ENCODE measurements at regions not wholly inside any gene's neighbourhood (a gene's known extent, or its start where the extent isn't known, plus 50 kb on each side); places are given as distances from the start of the nearest gene placed in this dataset.
"Not testable (repeated sequence)": the region's sequence is repeated elsewhere in the genome, so short reads cannot be mapped to it uniquely, and the experiment has no call there.

- intact Hi-C loops (cut with DNase I): no loop called here
- Histone ChIP-seq H3K4me1 (no peaks in the 10 kb centered on the region), H3K27me3 (no peaks in the 10 kb centered on the region), H3K27ac (no peak overlapping the region), H3K9ac (ENCODE audit: low read depth in 2 of 2, low read length in 2 of 2) (no peak overlapping the region), H3K36me3 (no peaks in the 10 kb centered on the region), H3K4me3 (no peak overlapping the region), H3K9me3 (no peaks in the 10 kb centered on the region)
- no peak for TF ChIP-seq CTCF (IDR thresholded peaks at IDR 0.05)
- no peak for DNase-seq
Observed at GRCh38 chr12:20053782-20054181, 314.6 kb upstream of the PDE3A start.

GRCh38 chr12:20055856-20056255, 312.5 kb upstream of the PDE3A start:
- no peak for TF ChIP-seq CTCF (IDR thresholded peaks at IDR 0.05)
- no peaks in the 10 kb centered on the region for H3K9me3 ChIP-seq
- DNase-seq: no peak
- no peak overlapping the region for H3K4me3 ChIP-seq
- no peak overlapping the region for H3K9ac ChIP-seq (ENCODE audit: low read depth in 2 of 2, low read length in 2 of 2)
- intact Hi-C loops (cut with DNase I): no loop called here
- H3K4me1 ChIP-seq: no peaks in the 10 kb centered on the region
- no peak overlapping the region for H3K27ac ChIP-seq
- no peaks in the 10 kb centered on the region for H3K27me3 ChIP-seq
- H3K36me3 ChIP-seq: no peaks in the 10 kb centered on the region

- no peaks in the 10 kb centered on the region for H3K9me3 ChIP-seq
- H3K27ac ChIP-seq: no peak overlapping the region
- no peak overlapping the region for H3K9ac ChIP-seq (ENCODE audit: low read depth in 2 of 2, low read length in 2 of 2)
- no peak for DNase-seq
- no peaks in the 10 kb centered on the region for H3K27me3 ChIP-seq
- H3K36me3 ChIP-seq: no peaks in the 10 kb centered on the region
- no peaks in the 10 kb centered on the region for H3K4me1 ChIP-seq
- intact Hi-C loops (cut with DNase I): no loop called here
- no peak overlapping the region for H3K4me3 ChIP-seq
- TF ChIP-seq CTCF (IDR thresholded peaks at IDR 0.05): no peak
Observed at GRCh38 chr12:20057398-20057797, 310.9 kb upstream of the PDE3A start.

- intact Hi-C loops (cut with DNase I): no loop called here
- H3K4me1 ChIP-seq: no peaks in the 10 kb centered on the region
- no peak overlapping the region for H3K4me3 ChIP-seq
- no peak for DNase-seq
- no peaks in the 10 kb centered on the region for H3K36me3 ChIP-seq
- H3K9me3 ChIP-seq: no peaks in the 10 kb centered on the region
- no peak overlapping the region for H3K9ac ChIP-seq (ENCODE audit: low read depth in 2 of 2, low read length in 2 of 2)
- TF ChIP-seq CTCF (IDR thresholded peaks at IDR 0.05): no peak
- no peak overlapping the region for H3K27ac ChIP-seq
- H3K27me3 ChIP-seq: no peaks in the 10 kb centered on the region
Observed at GRCh38 chr12:20063116-20063515, 305.2 kb upstream of the PDE3A start.

- Histone ChIP-seq H3K27me3 (no peaks in the 10 kb centered on the region), H3K4me1 (no peaks in the 10 kb centered on the region), H3K36me3 (no peaks in the 10 kb centered on the region), H3K27ac (no peak overlapping the region), H3K9ac (ENCODE audit: low read depth in 2 of 2, low read length in 2 of 2) (no peak overlapping the region), H3K4me3 (no peak overlapping the region), H3K9me3 (no peaks in the 10 kb centered on the region)
- TF ChIP-seq CTCF (IDR thresholded peaks at IDR 0.05): no peak
- no peak for DNase-seq
- intact Hi-C loops (cut with DNase I): no loop called here
Observed at GRCh38 chr12:20077618-20078017, 290.7 kb upstream of the PDE3A start.

- TF ChIP-seq CTCF (IDR thresholded peaks at IDR 0.05): no peak
- no peaks in the 10 kb centered on the region for H3K36me3 ChIP-seq
- no peaks in the 10 kb centered on the region for H3K27me3 ChIP-seq
- H3K4me1 ChIP-seq: no peaks in the 10 kb centered on the region
- intact Hi-C loops (cut with DNase I): no loop called here
- no peak for DNase-seq
- no peaks in the 10 kb centered on the region for H3K9me3 ChIP-seq
- H3K27ac ChIP-seq: no peak overlapping the region
- H3K4me3 ChIP-seq: no peak overlapping the region
- no peak overlapping the region for H3K9ac ChIP-seq (ENCODE audit: low read depth in 2 of 2, low read length in 2 of 2)
Observed at GRCh38 chr12:20089077-20089476, 279.3 kb upstream of the PDE3A start.

GRCh38 chr12:20093190-20093810, 275.0 kb upstream of the PDE3A start:
- H3K9me3 ChIP-seq; H3K36me3 ChIP-seq; H3K4me1 ChIP-seq; H3K27ac ChIP-seq; H3K27me3 ChIP-seq; H3K4me3 ChIP-seq; DNase-seq; H3K9ac ChIP-seq (ENCODE audit: low read depth in 2 of 2, low read length in 2 of 2); intact Hi-C loops (cut with DNase I): not testable (repeated sequence)

Data from colonic mucosa (tissue), 4 donors.